ENCODE measurements at regions not wholly inside any gene's neighbourhood (a gene's known extent, or its start where the extent isn't known, plus 50 kb on each side); places are given as distances from the start of the nearest gene placed in this dataset.

GRCh38 chr14:49946320-49947141 lies 53.6 kb downstream of the ARF6 start:
- H3K9ac ChIP-seq (ENCODE audit: low read depth in 1 of 2, low read length in 2 of 2): no peak overlapping the region
- peak overlapping the region; percentile 61 to 78 for H3K27ac ChIP-seq (ENCODE audit: low read depth in 2 of 2, low read length in 2 of 2)
- no peaks in the 10 kb centered on the region for H3K27me3 ChIP-seq (ENCODE audit: control insufficient read depth in 2 of 2, insufficient read depth in 2 of 2, low read length in 2 of 2)
- no peak overlapping the region for H3K4me3 ChIP-seq (ENCODE audit: low read length in 2 of 2)
- H3K36me3 ChIP-seq (ENCODE audit: control insufficient read depth in 2 of 2, insufficient read depth in 2 of 2, low read length in 2 of 2): no peaks in the 10 kb centered on the region
- peaks cover 27 to 42% of the 10 kb centered on the region in 2 donors for H3K4me1 ChIP-seq (ENCODE audit: control insufficient read depth in 2 of 2, insufficient read depth in 2 of 2, low read length in 2 of 2)
- H3K9me3 ChIP-seq (ENCODE audit: control insufficient read depth in 2 of 2, low read length in 2 of 2): no peaks in the 10 kb centered on the region

- Histone ChIP-seq H3K27me3 (ENCODE audit: control insufficient read depth in 2 of 2, insufficient read depth in 2 of 2, low read length in 2 of 2) (no peaks in the 10 kb centered on the region), H3K4me3 (ENCODE audit: low read length in 2 of 2) (no peak overlapping the region), H3K27ac (ENCODE audit: low read depth in 2 of 2, low read length in 2 of 2) (peak overlapping the region in 1 of 2 donors; percentile 32), H3K4me1 (ENCODE audit: control insufficient read depth in 2 of 2, insufficient read depth in 2 of 2, low read length in 2 of 2) (peaks cover 34 to 50% of the 10 kb centered on the region in 2 donors), H3K9ac (ENCODE audit: low read depth in 1 of 2, low read length in 2 of 2) (no peak overlapping the region), H3K9me3 (ENCODE audit: control insufficient read depth in 2 of 2, low read length in 2 of 2) (no peaks in the 10 kb centered on the region), H3K36me3 (ENCODE audit: control insufficient read depth in 2 of 2, insufficient read depth in 2 of 2, low read length in 2 of 2) (no peaks in the 10 kb centered on the region)
These were observed 54.6 kb downstream of the ARF6 start for GRCh38 chr14:49947506-49947905.

- H3K4me1 ChIP-seq (ENCODE audit: control insufficient read depth in 2 of 2, insufficient read depth in 2 of 2, low read length in 2 of 2): peaks cover 31 to 54% of the 10 kb centered on the region in 2 donors
- no peaks in the 10 kb centered on the region for H3K9me3 ChIP-seq (ENCODE audit: control insufficient read depth in 2 of 2, low read length in 2 of 2)
- H3K9ac ChIP-seq (ENCODE audit: low read depth in 1 of 2, low read length in 2 of 2): peak overlapping the region; percentile 52 to 68
- no peaks in the 10 kb centered on the region for H3K36me3 ChIP-seq (ENCODE audit: control insufficient read depth in 2 of 2, insufficient read depth in 2 of 2, low read length in 2 of 2)
- H3K4me3 ChIP-seq (ENCODE audit: low read length in 2 of 2): peak overlapping the region; percentile 46 to 58
- H3K27ac ChIP-seq (ENCODE audit: low read depth in 2 of 2, low read length in 2 of 2): peak overlapping the region; percentile 87 to 89
- H3K27me3 ChIP-seq (ENCODE audit: control insufficient read depth in 2 of 2, insufficient read depth in 2 of 2, low read length in 2 of 2): no peaks in the 10 kb centered on the region
These were observed 57.7 kb downstream of the ARF6 start for GRCh38 chr14:49950275-49951228.

- peak overlapping the region; percentile 33 to 58 for H3K4me3 ChIP-seq (ENCODE audit: low read length in 2 of 2)
- H3K27ac ChIP-seq (ENCODE audit: low read depth in 2 of 2, low read length in 2 of 2): peak overlapping the region; percentile 87 to 89
- H3K9me3 ChIP-seq (ENCODE audit: control insufficient read depth in 2 of 2, low read length in 2 of 2): no peaks in the 10 kb centered on the region
- H3K4me1 ChIP-seq (ENCODE audit: control insufficient read depth in 2 of 2, insufficient read depth in 2 of 2, low read length in 2 of 2): peaks cover 24 to 47% of the 10 kb centered on the region in 2 donors
- no peaks in the 10 kb centered on the region for H3K27me3 ChIP-seq (ENCODE audit: control insufficient read depth in 2 of 2, insufficient read depth in 2 of 2, low read length in 2 of 2)
- H3K9ac ChIP-seq (ENCODE audit: low read depth in 1 of 2, low read length in 2 of 2): peak overlapping the region; percentile 52 to 68
- no peaks in the 10 kb centered on the region for H3K36me3 ChIP-seq (ENCODE audit: control insufficient read depth in 2 of 2, insufficient read depth in 2 of 2, low read length in 2 of 2)
These were observed 58.3 kb downstream of the ARF6 start for GRCh38 chr14:49951229-49951607.

GRCh38 chr14:49951691-49952345 lies 58.9 kb downstream of the ARF6 start:
- peak overlapping the region; percentile 87 to 89 for H3K27ac ChIP-seq (ENCODE audit: low read depth in 2 of 2, low read length in 2 of 2)

GRCh38 chr14:49953196-49953595 lies 60.3 kb downstream of the ARF6 start:
- H3K27ac ChIP-seq (ENCODE audit: low read depth in 2 of 2, low read length in 2 of 2): peak overlapping the region; percentile 87 to 89

More at GRCh38 chr14:49951691-49952345, 58.9 kb downstream of the ARF6 start:
- H3K9me3 ChIP-seq (ENCODE audit: control insufficient read depth in 2 of 2, low read length in 2 of 2): no peaks in the 10 kb centered on the region
- peak overlapping the region in 1 of 2 donors; percentile 33 for H3K4me3 ChIP-seq (ENCODE audit: low read length in 2 of 2)
- H3K36me3 ChIP-seq (ENCODE audit: control insufficient read depth in 2 of 2, insufficient read depth in 2 of 2, low read length in 2 of 2): no peaks in the 10 kb centered on the region
- H3K27me3 ChIP-seq (ENCODE audit: control insufficient read depth in 2 of 2, insufficient read depth in 2 of 2, low read length in 2 of 2): no peaks in the 10 kb centered on the region
- peak overlapping the region; percentile 49 to 68 for H3K9ac ChIP-seq (ENCODE audit: low read depth in 1 of 2, low read length in 2 of 2)
- peaks cover 21 to 41% of the 10 kb centered on the region in 2 donors for H3K4me1 ChIP-seq (ENCODE audit: control insufficient read depth in 2 of 2, insufficient read depth in 2 of 2, low read length in 2 of 2)

GRCh38 chr14:49954171-49954631 lies 61.3 kb downstream of the ARF6 start:
- Histone ChIP-seq H3K9ac (ENCODE audit: low read depth in 1 of 2, low read length in 2 of 2) (no peak overlapping the region), H3K9me3 (ENCODE audit: control insufficient read depth in 2 of 2, low read length in 2 of 2) (no peaks in the 10 kb centered on the region), H3K36me3 (ENCODE audit: control insufficient read depth in 2 of 2, insufficient read depth in 2 of 2, low read length in 2 of 2) (no peaks in the 10 kb centered on the region), H3K27ac (ENCODE audit: low read depth in 2 of 2, low read length in 2 of 2) (no peak overlapping the region), H3K27me3 (ENCODE audit: control insufficient read depth in 2 of 2, insufficient read depth in 2 of 2, low read length in 2 of 2) (no peaks in the 10 kb centered on the region), H3K4me1 (ENCODE audit: control insufficient read depth in 2 of 2, insufficient read depth in 2 of 2, low read length in 2 of 2) (peaks cover 21 to 35% of the 10 kb centered on the region in 2 donors), H3K4me3 (ENCODE audit: low read length in 2 of 2) (no peak overlapping the region)

More at GRCh38 chr14:49953196-49953595, 60.3 kb downstream of the ARF6 start:
- no peak overlapping the region for H3K4me3 ChIP-seq (ENCODE audit: low read length in 2 of 2)
- H3K27me3 ChIP-seq (ENCODE audit: control insufficient read depth in 2 of 2, insufficient read depth in 2 of 2, low read length in 2 of 2): no peaks in the 10 kb centered on the region
- no peaks in the 10 kb centered on the region for H3K36me3 ChIP-seq (ENCODE audit: control insufficient read depth in 2 of 2, insufficient read depth in 2 of 2, low read length in 2 of 2)
- H3K9me3 ChIP-seq (ENCODE audit: control insufficient read depth in 2 of 2, low read length in 2 of 2): no peaks in the 10 kb centered on the region
- H3K9ac ChIP-seq (ENCODE audit: low read depth in 1 of 2, low read length in 2 of 2): no peak overlapping the region
- peaks cover 21 to 34% of the 10 kb centered on the region in 2 donors for H3K4me1 ChIP-seq (ENCODE audit: control insufficient read depth in 2 of 2, insufficient read depth in 2 of 2, low read length in 2 of 2)

- no peak overlapping the region for H3K27ac ChIP-seq (ENCODE audit: low read depth in 2 of 2, low read length in 2 of 2)
- H3K4me1 ChIP-seq (ENCODE audit: control insufficient read depth in 2 of 2, insufficient read depth in 2 of 2, low read length in 2 of 2): peaks cover 23 to 40% of the 10 kb centered on the region in 2 donors
- H3K27me3 ChIP-seq (ENCODE audit: control insufficient read depth in 2 of 2, insufficient read depth in 2 of 2, low read length in 2 of 2): no peaks in the 10 kb centered on the region
- no peak overlapping the region for H3K9ac ChIP-seq (ENCODE audit: low read depth in 1 of 2, low read length in 2 of 2)
- no peaks in the 10 kb centered on the region for H3K36me3 ChIP-seq (ENCODE audit: control insufficient read depth in 2 of 2, insufficient read depth in 2 of 2, low read length in 2 of 2)
- H3K9me3 ChIP-seq (ENCODE audit: control insufficient read depth in 2 of 2, low read length in 2 of 2): no peaks in the 10 kb centered on the region
- no peak overlapping the region for H3K4me3 ChIP-seq (ENCODE audit: low read length in 2 of 2)
These were observed 62.1 kb downstream of the ARF6 start for GRCh38 chr14:49955024-49955423.

GRCh38 chr14:49957089-49957852 lies 64.4 kb downstream of the ARF6 start:
- Histone ChIP-seq H3K9me3 (ENCODE audit: control insufficient read depth in 2 of 2, low read length in 2 of 2) (no peaks in the 10 kb centered on the region), H3K36me3 (ENCODE audit: control insufficient read depth in 2 of 2, insufficient read depth in 2 of 2, low read length in 2 of 2) (no peaks in the 10 kb centered on the region), H3K4me1 (ENCODE audit: control insufficient read depth in 2 of 2, insufficient read depth in 2 of 2, low read length in 2 of 2) (peaks cover 16 to 30% of the 10 kb centered on the region in 2 donors), H3K27me3 (ENCODE audit: control insufficient read depth in 2 of 2, insufficient read depth in 2 of 2, low read length in 2 of 2) (no peaks in the 10 kb centered on the region), H3K4me3 (ENCODE audit: low read length in 2 of 2) (no peak overlapping the region), H3K27ac (ENCODE audit: low read depth in 2 of 2, low read length in 2 of 2) (no peak overlapping the region), H3K9ac (ENCODE audit: low read depth in 1 of 2, low read length in 2 of 2) (no peak overlapping the region)

Data from mucosa of rectum (tissue), 2 donors.